Testis (tissue), 2 donors: ENCODE measurements at regions not wholly inside any gene's neighbourhood (a gene's known extent, or its start where the extent isn't known, plus 50 kb on each side); places are given as distances from the start of the nearest gene placed in this dataset.

Source experiments
- DNase-seq: peaks from one replicate; pipeline ENCODE4 v3.0.0-alpha.2; 2019
- H3K27ac ChIP-seq, 2 donors: fragments of 200-600 bp; sonication (generic); one replicate each; pipeline ENCODE4 v1.5.1; 2019
- H3K27me3 ChIP-seq: fragments of 200-600 bp; sonication (generic); one replicate; pipeline ENCODE4 v1.5.1; 2019
- H3K36me3 ChIP-seq: fragments of 200-600 bp; sonication (generic); one replicate; pipeline ENCODE4 v1.5.1; 2017; ENCODE audit warnings: low read depth; ENCODE audit errors: missing control alignments
- H3K4me1 ChIP-seq: fragments of 200-600 bp; sonication (generic); one replicate; pipeline ENCODE4 v1.5.1; 2019
- H3K4me3 ChIP-seq, 2 donors: fragments of 200-600 bp; sonication (generic); one replicate each; pipeline ENCODE4 v1.5.1; 2017 to 2019
- H3K9me3 ChIP-seq: fragments of 200-600 bp; sonication (generic); one replicate; pipeline ENCODE4 v1.5.1; 2017
- CTCF ChIP-seq, 3 experiments: fragments of 450-650 bp in 2 of 3; fragments of 200-600 bp in 1 of 3; sonication (generic) in 1 of 3; IDR thresholded peaks; one replicate each; pipeline ENCODE4 v1.5.1; 2016 to 2019; ENCODE audit warnings: antibody characterized with exemption in 3 of 3, mild to moderate bottlenecking in 2 of 3, moderate library complexity in 1 of 3
- POLR2A ChIP-seq: fragments of 450-650 bp; IDR thresholded peaks from one replicate; pipeline ENCODE4 v1.6.1; 2017; ENCODE audit warnings: antibody characterized with exemption, mild to moderate bottlenecking, moderate library complexity
- WGBS, 2 donors: methylation state at CpG; one replicate each; pipeline ENCODE4 v1.1.5; 2018; 5-methylcytosine and 5-hydroxymethylcytosine counted together
- intact Hi-C: fragments of 100-400 bp; cut with DNase I; formaldehyde crosslinking; loops from one replicate; pipeline ENCODE4 v1.15.1; 2023; ENCODE audit warnings: low total_unique reads

GRCh38 chr4:136106753-136107152, 1425.5 kb downstream of the PCDH18 start:
- no peak overlapping the region for H3K27ac ChIP-seq
- intact Hi-C loops = no loop called here
- H3K9me3 ChIP-seq = no peaks in the 10 kb centered on the region
- no peak for DNase-seq
- H3K27me3 ChIP-seq = no peaks in the 10 kb centered on the region
- H3K4me3 ChIP-seq = no peak overlapping the region
- H3K36me3 ChIP-seq = no peaks in the 10 kb centered on the region
- H3K4me1 ChIP-seq = no peaks in the 10 kb centered on the region
- TF ChIP-seq CTCF (IDR thresholded peaks at IDR 0.05) (no peak), POLR2A (no peak)
- WGBS, 2 donors = 28 to 31% methylated on average over 1 of the region's 1 CpG

GRCh38 chr4:136103616-136104015, 1428.7 kb downstream of the PCDH18 start:
- no peak overlapping the region for H3K27ac ChIP-seq
- H3K9me3 ChIP-seq = no peaks in the 10 kb centered on the region
- no peaks in the 10 kb centered on the region for H3K4me1 ChIP-seq
- TF ChIP-seq CTCF (IDR thresholded peaks at IDR 0.05) (no peak), POLR2A (no peak)
- no peaks in the 10 kb centered on the region for H3K27me3 ChIP-seq
- H3K36me3 ChIP-seq = no peaks in the 10 kb centered on the region
- DNase-seq = no peak
- WGBS, 2 donors = 52 to 60% methylated on average over 4 of the region's 4 CpGs
- no peak overlapping the region for H3K4me3 ChIP-seq
- intact Hi-C loops = no loop called here

GRCh38 chr4:136097676-136098075, 1434.6 kb downstream of the PCDH18 start:
- 50 to 63% methylated on average over 4 of the region's 4 CpGs for WGBS, 2 donors
- Histone ChIP-seq H3K36me3 (no peaks in the 10 kb centered on the region), H3K4me3 (no peak overlapping the region), H3K27ac (no peak overlapping the region), H3K4me1 (no peaks in the 10 kb centered on the region), H3K9me3 (no peaks in the 10 kb centered on the region), H3K27me3 (no peaks in the 10 kb centered on the region)
- TF ChIP-seq CTCF (IDR thresholded peaks at IDR 0.05) = no peak
- no peak for TF ChIP-seq POLR2A
- DNase-seq = no peak
- intact Hi-C loops = no loop called here

GRCh38 chr4:136088211-136088867, 1444.0 kb downstream of the PCDH18 start:
- Histone ChIP-seq H3K4me1 (no peaks in the 10 kb centered on the region), H3K27ac (no peak overlapping the region), H3K27me3 (no peaks in the 10 kb centered on the region), H3K9me3 (no peaks in the 10 kb centered on the region), H3K4me3 (no peak overlapping the region), H3K36me3 (no peaks in the 10 kb centered on the region)
- TF ChIP-seq CTCF (IDR thresholded peaks at IDR 0.05) (no peak), POLR2A (no peak)
- 89 to 99% methylated on average over 4 of the region's 4 CpGs for WGBS, 2 donors
- no peak for DNase-seq
- intact Hi-C loops = no loop called here

- WGBS, 2 donors = 23 to 43% methylated on average over 1 of the region's 1 CpG
- Histone ChIP-seq H3K9me3 (no peaks in the 10 kb centered on the region), H3K27ac (no peak overlapping the region), H3K4me1 (no peaks in the 10 kb centered on the region), H3K27me3 (no peaks in the 10 kb centered on the region), H3K36me3 (no peaks in the 10 kb centered on the region), H3K4me3 (no peak overlapping the region)
- TF ChIP-seq POLR2A (no peak), CTCF (IDR thresholded peaks at IDR 0.05) (no peak)
- intact Hi-C loops = no loop called here
- no peak for DNase-seq
These were observed 1453.3 kb downstream of the PCDH18 start for GRCh38 chr4:136078976-136079375.
